Activated T-cell treated with anti-CD3 and anti-CD28 coated beads for 48 hours (primary cell): ENCODE measurements at regions not wholly inside any gene's neighbourhood (a gene's known extent, or its start where the extent isn't known, plus 50 kb on each side); places are given as distances from the start of the nearest gene placed in this dataset.

Experiments
- DNase-seq: peaks from one replicate; pipeline ENCODE4 v3.0.0-alpha.2; 2020; ENCODE audit warnings: low read depth

GRCh38 chr2:125491663-125492062, 1164.3 kb upstream of the GYPC start:
- no peak for DNase-seq

- no peak for DNase-seq
These were observed 1143.6 kb upstream of the GYPC start for GRCh38 chr2:125512313-125512712.

- no peak for DNase-seq
These were observed 1139.4 kb upstream of the GYPC start for GRCh38 chr2:125516496-125517109.

- DNase-seq = no peak
These were observed 1129.9 kb upstream of the GYPC start for GRCh38 chr2:125526093-125526492.

- no peak for DNase-seq
These were observed 1120.9 kb upstream of the GYPC start for GRCh38 chr2:125535089-125535488.

- no peak for DNase-seq
These were observed 1111.9 kb upstream of the GYPC start for GRCh38 chr2:125543968-125544514.

- no peak for DNase-seq
These were observed 1102.2 kb upstream of the GYPC start for GRCh38 chr2:125553768-125554167.

GRCh38 chr2:125554956-125555355, 1101.0 kb upstream of the GYPC start:
- DNase-seq = no peak

- DNase-seq = no peak
These were observed 1096.8 kb upstream of the GYPC start for GRCh38 chr2:125559186-125559585.

GRCh38 chr2:125560855-125561254, 1095.1 kb upstream of the GYPC start:
- no peak for DNase-seq

GRCh38 chr2:125561302-125561701, 1094.7 kb upstream of the GYPC start:
- DNase-seq = no peak

GRCh38 chr2:125562924-125563323, 1093.0 kb upstream of the GYPC start:
- no peak for DNase-seq

GRCh38 chr2:125564471-125564870, 1091.5 kb upstream of the GYPC start:
- no peak for DNase-seq

- no peak for DNase-seq
These were observed 1089.5 kb upstream of the GYPC start for GRCh38 chr2:125566422-125566821.

- no peak for DNase-seq
These were observed 1088.9 kb upstream of the GYPC start for GRCh38 chr2:125567100-125567499.

GRCh38 chr2:125572660-125573059, 1083.3 kb upstream of the GYPC start:
- DNase-seq = no peak

- no peak for DNase-seq
These were observed 1082.5 kb upstream of the GYPC start for GRCh38 chr2:125573432-125573831.

GRCh38 chr2:125576558-125576957, 1079.4 kb upstream of the GYPC start:
- DNase-seq = no peak

- no peak for DNase-seq
These were observed 1074.4 kb upstream of the GYPC start for GRCh38 chr2:125581557-125581956.

GRCh38 chr2:125582516-125582915, 1073.4 kb upstream of the GYPC start:
- DNase-seq = no peak

GRCh38 chr2:125584732-125585131, 1071.2 kb upstream of the GYPC start:
- DNase-seq = no peak

- DNase-seq = no peak
These were observed 1067.2 kb upstream of the GYPC start for GRCh38 chr2:125588780-125589179.

GRCh38 chr2:125591954-125592353, 1064.0 kb upstream of the GYPC start:
- DNase-seq = no peak

- DNase-seq = no peak
These were observed 1062.9 kb upstream of the GYPC start for GRCh38 chr2:125593036-125593435.
